CD4-positive, alpha-beta T cell treated with Interleukin-10 for 1 hour (primary cell): ENCODE measurements at regions not wholly inside any gene's neighbourhood (a gene's known extent, or its start where the extent isn't known, plus 50 kb on each side); places are given as distances from the start of the nearest gene placed in this dataset.
"Not testable (repeated sequence)": the region's sequence is repeated elsewhere in the genome, so short reads cannot be mapped to it uniquely, and the experiment has no call there.

Source experiments
- DNase-seq: peaks from one replicate; pipeline ENCODE4 v3.0.0-alpha.2; 2020

GRCh38 chr13:44697058-44697457 lies 120.9 kb upstream of the TSC22D1 start:
- no peak for DNase-seq

DNA sequence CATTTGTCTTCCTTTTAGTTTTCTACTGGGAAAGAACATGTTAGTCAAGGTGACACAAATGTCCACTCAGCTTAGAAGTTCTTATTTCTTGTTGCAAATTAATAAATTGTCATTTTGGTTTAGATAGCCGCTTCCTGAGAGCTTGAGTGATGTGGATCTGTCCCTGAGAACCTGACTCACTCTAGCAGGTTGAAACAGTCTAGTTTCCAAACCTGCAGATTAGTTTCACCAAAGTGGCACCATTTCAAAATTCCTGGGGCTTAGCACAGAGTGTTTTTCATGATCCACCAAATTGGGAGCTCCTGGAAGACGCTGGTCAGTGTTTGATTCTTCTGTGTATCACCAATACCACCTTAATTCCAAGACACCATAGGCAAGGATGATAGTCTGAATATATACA lies 119.4 kb upstream of the TSC22D1 start:
- DNase-seq, result no peak

GRCh38 chr13:44694842-44695241 lies 118.7 kb upstream of the TSC22D1 start:
- no peak for DNase-seq

GRCh38 chr13:44694291-44694690 lies 118.2 kb upstream of the TSC22D1 start:
- DNase-seq, result no peak

DNA sequence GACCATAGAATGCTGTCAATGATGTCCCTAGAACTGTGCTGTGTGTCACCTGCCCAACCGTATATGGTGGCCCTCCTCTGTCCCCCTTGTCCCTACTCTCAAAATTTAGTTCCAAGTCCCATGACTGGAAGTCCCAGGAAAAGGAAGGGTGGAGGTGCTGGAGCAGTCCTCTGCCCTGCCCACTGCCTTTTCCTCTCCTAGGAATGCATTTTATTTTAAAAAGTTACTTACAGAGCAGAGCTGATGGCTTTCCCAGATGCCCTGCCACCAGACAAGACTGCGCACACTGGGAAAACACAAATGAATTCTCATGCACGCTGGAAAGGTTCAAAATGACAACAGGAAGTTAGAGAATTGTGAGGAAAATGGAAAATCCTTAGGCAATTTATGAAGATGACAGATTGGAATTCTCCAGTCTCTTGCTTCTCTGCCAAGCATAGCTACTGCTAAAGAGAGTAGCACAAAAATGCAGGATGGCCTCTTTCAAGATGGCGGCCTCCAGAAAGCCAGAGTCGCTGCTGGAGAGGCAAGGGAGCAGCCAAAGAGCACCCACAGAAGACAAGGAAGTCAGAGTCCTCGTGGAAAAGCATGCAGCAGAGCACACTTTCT lies 117.1 kb upstream of the TSC22D1 start:
- no peak for DNase-seq

GRCh38 chr13:44692173-44692713 lies 116.1 kb upstream of the TSC22D1 start:
- DNase-seq, result no peak

- no peak for DNase-seq
Observed at GRCh38 chr13:44690376-44690775, 114.2 kb upstream of the TSC22D1 start.

GRCh38 chr13:44688652-44689051 lies 112.5 kb upstream of the TSC22D1 start:
- DNase-seq, result no peak

- DNase-seq, result no peak
Observed at GRCh38 chr13:44686531-44686934, 110.4 kb upstream of the TSC22D1 start.

DNA sequence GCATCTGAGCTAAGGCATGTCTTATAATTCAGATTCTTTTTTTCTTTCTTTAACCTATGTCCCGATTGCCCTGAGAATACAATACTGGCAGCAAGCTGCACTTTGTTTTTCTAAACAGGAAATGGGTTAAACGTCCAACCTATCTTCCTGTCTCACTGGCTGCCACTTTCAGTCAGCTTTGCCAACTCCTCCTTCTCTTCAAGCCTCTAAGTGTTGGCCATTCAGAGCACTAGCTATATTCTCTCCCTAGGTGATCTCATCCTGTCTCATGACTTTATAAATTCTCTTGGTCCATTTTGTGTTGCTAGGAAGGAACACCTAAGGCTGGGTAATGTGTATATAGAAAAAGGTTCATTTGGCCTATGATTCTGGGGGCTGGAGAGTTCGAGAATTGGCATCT lies 109.5 kb upstream of the TSC22D1 start:
- DNase-seq, result no peak

DNA sequence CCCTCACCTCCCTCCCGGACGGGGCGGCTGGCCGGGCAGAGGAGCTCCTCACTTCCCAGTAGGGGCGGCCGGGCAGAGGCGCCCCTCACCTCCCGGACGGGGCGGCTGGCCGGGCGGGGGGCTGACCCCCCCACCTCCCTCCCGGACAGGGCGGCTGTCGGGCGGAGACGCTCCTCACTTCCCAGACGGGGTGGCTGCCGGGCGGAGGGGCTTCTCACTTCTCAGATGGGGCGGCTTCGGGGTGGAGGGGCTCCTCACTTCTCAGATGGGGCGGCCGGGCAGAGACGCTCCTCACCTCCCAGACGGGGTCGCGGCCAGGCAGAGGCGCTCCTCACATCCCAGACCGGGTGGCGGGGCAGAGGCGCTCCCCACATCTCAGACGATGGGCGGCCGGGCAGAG lies 106.3 kb upstream of the TSC22D1 start:
- DNase-seq, result not testable (repeated sequence)

DNA sequence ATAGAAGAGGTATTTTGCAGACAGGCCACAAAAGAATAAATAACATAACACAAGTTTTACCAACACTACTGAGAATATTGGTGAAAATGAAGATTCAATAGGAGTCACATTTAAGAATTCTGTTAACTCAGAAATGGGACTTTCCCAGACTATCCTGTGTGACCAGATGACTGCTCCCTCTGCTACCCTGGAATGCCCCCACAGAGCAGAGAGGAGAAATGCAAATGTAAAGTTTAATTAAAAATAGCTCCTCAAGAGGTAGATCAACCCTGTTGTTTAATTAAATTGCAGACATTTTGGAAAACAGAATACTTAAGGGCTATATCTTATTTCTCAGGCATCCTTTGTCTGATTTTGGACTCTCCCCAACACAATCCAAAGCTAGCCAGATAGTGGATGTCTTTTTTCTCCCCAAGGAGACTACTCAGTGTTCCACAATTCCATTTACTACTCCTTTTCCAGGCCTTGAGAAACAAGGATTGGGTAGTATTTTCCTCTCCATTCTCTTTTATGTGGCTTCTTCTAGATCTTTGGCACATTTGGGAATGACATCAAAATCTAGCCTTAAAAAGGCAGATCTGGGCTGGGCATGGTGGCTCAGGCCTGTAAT lies 104.7 kb upstream of the TSC22D1 start:
- DNase-seq, result no peak

- no peak for DNase-seq
Observed at GRCh38 chr13:44679597-44679996, 103.5 kb upstream of the TSC22D1 start.

DNA sequence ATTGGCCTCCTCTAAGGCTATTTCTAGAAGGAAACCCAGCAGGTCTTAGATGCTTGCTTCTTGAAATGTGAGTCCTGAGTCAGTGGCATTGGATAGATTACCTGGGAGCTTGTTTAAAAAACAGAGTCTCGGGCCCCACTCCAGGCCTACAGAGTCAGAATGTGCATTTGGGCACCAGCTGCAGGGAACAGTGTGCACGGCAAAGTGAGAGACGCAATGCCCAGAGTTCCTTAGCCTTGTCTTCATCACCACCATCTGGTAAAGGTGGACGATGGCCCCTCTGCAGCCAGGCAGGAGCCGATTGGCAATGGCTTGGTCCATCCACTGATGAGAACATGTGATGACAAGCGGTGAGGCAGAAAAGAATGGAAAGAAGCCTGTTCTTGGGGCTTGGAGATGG lies 102.1 kb upstream of the TSC22D1 start:
- no peak for DNase-seq

- DNase-seq, result no peak
Observed at GRCh38 chr13:44676534-44676933, 100.4 kb upstream of the TSC22D1 start.

DNA sequence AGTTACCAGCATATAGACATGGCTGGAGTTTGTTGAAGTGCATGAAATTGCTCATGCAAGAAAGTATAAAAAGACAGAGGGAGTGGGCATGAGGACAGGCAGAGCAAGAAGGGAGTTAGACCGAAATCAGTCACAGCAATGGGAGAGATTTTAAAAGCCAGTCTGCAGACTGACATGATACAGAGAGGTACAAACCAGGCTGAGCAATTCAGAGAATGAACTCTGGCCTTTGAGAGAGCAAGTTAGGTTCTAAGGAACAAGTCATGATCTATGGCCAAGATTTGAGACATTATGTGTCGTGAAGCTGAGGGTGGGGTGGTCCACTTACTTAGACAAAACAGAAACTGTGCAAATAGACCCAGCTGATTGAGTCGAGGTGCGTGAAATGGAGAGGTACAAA lies 93.4 kb upstream of the TSC22D1 start:
- DNase-seq, result no peak

DNA sequence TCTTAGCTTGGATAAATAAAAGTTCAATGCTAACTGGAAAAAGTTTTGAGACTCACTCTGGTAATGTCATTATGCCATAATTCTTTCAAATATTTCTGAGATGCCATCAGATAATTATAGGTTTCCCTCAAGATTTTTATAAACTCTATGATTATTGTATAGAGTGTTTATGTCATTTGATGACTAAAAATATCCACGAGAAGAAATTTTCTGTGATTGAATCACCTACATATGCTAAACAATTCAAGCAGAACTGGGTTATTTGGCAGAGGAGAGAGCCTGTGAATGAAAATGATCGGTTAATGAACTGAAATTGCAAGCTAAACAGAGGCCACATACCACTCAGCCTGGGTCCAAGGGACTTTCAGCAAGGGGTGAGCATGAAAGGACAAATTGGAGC lies 92.6 kb upstream of the TSC22D1 start:
- DNase-seq, result no peak

- DNase-seq, result no peak
Observed at GRCh38 chr13:44667943-44668342, 91.8 kb upstream of the TSC22D1 start.

DNA sequence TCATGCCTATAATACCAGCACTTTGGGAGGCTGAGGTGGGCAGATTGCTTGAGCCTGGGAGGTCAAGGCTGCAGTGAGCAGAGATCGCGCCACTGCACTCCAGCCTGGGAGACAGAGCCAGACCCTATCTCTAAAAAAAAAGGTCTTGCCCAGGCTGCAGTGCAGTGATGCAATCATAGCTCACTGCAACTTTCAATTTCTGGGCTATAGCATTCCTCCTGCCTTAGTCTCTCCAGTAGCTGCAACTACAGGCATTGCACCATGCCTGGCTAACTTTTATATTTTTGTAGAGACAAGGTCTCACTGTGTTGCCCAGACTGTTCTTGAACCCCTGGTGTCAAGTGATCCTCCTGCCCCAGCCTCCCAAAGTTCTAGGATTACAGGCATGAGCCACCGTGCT lies 90.4 kb upstream of the TSC22D1 start:
- not testable (repeated sequence) for DNase-seq

DNA sequence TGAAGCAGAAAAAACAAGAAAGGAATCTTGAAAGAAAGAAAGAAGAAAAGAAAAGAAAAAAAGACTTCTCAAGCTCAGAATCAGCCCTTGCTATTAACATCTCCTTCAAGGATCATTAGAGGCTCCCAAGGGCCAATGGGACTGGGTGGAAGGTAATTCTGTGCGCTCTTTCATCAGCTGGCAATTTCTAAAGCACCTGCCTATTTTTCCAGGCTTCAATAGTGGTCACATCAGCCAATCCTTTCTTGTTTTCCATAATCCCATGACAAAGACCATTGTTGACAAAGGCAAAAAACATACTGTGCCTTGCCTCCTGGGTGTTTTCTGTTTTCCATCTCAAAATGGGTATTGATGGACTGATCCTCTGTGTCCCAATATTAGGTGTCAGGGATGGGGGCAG lies 88.2 kb upstream of the TSC22D1 start:
- no peak for DNase-seq

- DNase-seq, result no peak
Observed at GRCh38 chr13:44662515-44662914, 86.4 kb upstream of the TSC22D1 start.

- no peak for DNase-seq
Observed at GRCh38 chr13:44661936-44662335, 85.8 kb upstream of the TSC22D1 start.

DNA sequence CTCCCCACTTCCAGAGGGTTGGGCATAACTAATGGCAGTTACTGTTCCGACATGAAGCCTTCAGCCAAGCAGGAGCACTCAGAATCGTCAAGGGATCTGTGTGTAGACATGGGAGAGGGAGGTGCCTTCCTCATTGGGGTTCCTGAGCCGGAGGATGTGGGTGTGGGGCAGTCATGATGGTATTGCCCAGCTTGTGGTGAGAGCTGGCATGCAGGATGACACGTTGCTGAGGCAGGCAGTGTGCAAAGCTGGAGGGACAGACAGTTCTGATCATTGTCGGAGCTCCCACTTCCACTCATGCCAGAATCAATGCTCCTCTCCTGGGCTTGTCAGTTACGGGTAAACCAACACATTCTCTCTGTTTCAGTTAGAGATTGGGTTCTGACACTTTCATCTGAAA lies 83.9 kb upstream of the TSC22D1 start:
- no peak for DNase-seq

- DNase-seq, result no peak
Observed at GRCh38 chr13:44652962-44653660, 77.0 kb upstream of the TSC22D1 start.
